ENCODE measurements at regions not wholly inside any gene's neighbourhood (a gene's known extent, or its start where the extent isn't known, plus 50 kb on each side); places are given as distances from the start of the nearest gene placed in this dataset.
"Not testable (repeated sequence)": the region's sequence is repeated elsewhere in the genome, so short reads cannot be mapped to it uniquely, and the experiment has no call there.

DNA sequence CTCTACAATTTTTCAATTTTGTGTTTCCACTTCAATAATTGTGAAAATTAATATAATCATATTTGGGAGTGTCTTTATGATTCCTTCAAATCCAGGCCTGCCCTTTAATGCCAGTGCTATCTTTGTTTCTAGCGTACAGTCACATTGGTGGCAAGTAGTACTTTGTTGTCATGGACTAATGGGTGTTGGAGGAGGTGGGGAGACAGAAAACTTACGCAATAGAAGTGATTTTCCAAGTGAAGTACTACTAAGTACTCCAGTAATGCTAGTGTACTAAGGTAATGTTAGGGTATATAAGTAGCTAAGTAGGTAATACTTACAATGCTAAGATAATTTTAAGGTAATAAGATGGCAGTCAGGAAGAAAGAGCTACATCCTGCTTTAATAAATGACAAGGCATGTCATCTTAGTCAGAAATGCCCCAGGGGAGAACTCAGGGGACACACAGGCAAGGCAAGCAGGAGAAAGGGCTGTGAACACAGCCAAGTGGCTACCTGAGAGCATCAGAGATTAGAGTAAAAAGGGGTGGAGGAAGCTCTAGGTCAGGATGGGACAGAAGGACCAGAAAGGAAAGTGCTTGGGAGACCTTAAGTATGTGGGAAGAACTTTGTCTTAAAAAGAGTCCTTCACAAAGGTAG lies 217.2 kb upstream of the PRDM1 start:
- TF ChIP-seq, protein P1, sequence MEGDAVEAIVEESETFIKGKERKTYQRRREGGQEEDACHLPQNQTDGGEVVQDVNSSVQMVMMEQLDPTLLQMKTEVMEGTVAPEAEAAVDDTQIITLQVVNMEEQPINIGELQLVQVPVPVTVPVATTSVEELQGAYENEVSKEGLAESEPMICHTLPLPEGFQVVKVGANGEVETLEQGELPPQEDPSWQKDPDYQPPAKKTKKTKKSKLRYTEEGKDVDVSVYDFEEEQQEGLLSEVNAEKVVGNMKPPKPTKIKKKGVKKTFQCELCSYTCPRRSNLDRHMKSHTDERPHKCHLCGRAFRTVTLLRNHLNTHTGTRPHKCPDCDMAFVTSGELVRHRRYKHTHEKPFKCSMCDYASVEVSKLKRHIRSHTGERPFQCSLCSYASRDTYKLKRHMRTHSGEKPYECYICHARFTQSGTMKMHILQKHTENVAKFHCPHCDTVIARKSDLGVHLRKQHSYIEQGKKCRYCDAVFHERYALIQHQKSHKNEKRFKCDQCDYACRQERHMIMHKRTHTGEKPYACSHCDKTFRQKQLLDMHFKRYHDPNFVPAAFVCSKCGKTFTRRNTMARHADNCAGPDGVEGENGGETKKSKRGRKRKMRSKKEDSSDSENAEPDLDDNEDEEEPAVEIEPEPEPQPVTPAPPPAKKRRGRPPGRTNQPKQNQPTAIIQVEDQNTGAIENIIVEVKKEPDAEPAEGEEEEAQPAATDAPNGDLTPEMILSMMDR (IDR thresholded peaks at IDR 0.05; ENCODE audit: unreplicated experiment): no peak
- DNase-seq (ENCODE audit: low spot score, unreplicated experiment): no peak
- Mint-ChIP-seq H3K27ac (no peak overlapping the region), H3K4me1 (ENCODE audit: low read depth) (peaks cover 4% of the 10 kb centered on the region), H3K4me3 (ENCODE audit: low read depth) (no peak overlapping the region), H3K36me3 (ENCODE audit: insufficient read depth) (no peaks in the 10 kb centered on the region), H3K9me3 (ENCODE audit: low read depth) (no peaks in the 10 kb centered on the region), H3K27me3 (peaks cover 28% of the 10 kb centered on the region)

DNA sequence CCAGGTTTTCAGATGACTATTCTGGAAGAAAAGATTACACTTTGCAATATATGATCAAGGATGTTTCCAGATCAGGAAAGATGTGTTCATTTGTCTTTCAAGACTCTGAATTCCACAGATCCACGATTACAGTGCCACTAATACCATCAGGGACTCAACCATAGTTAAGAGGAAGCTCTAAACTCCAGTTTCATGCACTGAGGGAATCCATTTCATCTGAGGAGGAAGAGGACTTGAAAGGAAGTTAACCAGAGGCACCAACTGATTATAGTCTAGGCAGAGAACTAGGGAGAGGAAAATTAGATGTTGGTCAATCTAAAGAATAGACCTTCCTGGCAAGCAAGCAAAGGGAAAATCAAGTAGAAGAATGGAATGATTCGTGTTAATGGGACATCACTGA lies 218.3 kb upstream of the PRDM1 start:
- Mint-ChIP-seq H3K36me3 (ENCODE audit: insufficient read depth) (no peaks in the 10 kb centered on the region), H3K4me1 (ENCODE audit: low read depth) (no peaks in the 10 kb centered on the region), H3K27ac (no peak overlapping the region), H3K4me3 (ENCODE audit: low read depth) (no peak overlapping the region), H3K27me3 (peaks cover 29% of the 10 kb centered on the region), H3K9me3 (ENCODE audit: low read depth) (no peaks in the 10 kb centered on the region)
- no peak for DNase-seq (ENCODE audit: low spot score, unreplicated experiment)
- TF ChIP-seq, protein P1 (IDR thresholded peaks at IDR 0.05; ENCODE audit: unreplicated experiment): no peak

DNA sequence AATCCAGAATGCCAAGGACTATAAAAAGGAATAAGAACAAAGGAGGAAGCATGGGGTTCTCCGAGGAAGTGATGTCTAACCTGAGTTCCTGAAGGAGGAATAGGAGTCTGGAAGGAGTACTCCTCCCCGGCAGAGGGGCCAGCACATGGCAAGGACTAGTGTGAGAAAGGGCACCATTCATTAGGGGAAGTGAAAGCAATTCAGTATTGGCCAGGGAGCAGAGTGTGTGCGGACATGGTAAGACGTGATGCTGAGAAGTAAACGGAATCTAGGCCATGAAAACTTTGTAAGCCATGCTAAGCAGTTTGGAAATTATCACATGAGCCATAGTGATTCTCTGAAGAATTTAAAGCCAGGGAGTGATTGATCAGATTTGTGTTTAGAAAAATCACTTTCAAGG lies 218.9 kb upstream of the PRDM1 start:
- no peak overlapping the region for H3K27ac Mint-ChIP-seq
- H3K4me1 Mint-ChIP-seq (ENCODE audit: low read depth): no peaks in the 10 kb centered on the region
- no peak overlapping the region for H3K4me3 Mint-ChIP-seq (ENCODE audit: low read depth)
- no peaks in the 10 kb centered on the region for H3K9me3 Mint-ChIP-seq (ENCODE audit: low read depth)
- H3K27me3 Mint-ChIP-seq: peaks cover 29% of the 10 kb centered on the region
- DNase-seq (ENCODE audit: low spot score, unreplicated experiment): no peak
- no peaks in the 10 kb centered on the region for H3K36me3 Mint-ChIP-seq (ENCODE audit: insufficient read depth)
- TF ChIP-seq, protein P1 (IDR thresholded peaks at IDR 0.05; ENCODE audit: unreplicated experiment): no peak

DNA sequence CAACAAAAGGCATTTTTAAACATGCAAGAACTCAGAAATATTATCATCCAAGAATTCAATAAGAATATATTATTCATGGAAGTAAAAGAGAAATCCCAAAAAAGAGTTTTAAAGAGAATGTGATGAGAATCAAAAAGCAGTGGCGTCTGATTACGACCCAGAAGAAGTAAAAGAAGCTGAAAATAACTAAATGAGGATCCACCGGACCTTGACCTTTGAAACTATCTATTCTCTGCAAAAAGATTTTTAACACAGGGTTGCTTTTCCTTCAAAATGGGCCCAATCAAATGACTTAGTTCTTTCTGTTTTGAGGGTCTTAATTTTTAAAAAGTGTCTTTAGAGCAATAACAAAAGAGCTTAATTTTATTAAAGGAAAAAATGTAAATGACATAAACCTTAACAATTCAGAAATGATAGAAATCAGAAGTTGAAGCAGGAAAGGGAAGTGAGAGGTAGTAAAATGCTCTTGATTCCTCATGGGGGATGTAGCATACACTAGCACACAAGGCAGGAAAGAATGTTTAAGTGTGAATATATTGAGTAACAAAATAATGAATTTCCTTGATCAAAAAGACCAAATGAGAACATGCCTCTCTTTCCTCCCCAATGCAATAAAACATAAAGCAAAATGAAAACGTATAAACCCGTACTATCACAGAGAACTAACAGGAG lies 223.1 kb upstream of the PRDM1 start:
- Mint-ChIP-seq H3K4me3 (ENCODE audit: low read depth) (no peak overlapping the region), H3K9me3 (ENCODE audit: low read depth) (no peaks in the 10 kb centered on the region), H3K4me1 (ENCODE audit: low read depth) (peaks cover 2% of the 10 kb centered on the region), H3K27ac (no peak overlapping the region), H3K27me3 (peaks cover 17% of the 10 kb centered on the region), H3K36me3 (ENCODE audit: insufficient read depth) (no peaks in the 10 kb centered on the region)
- TF ChIP-seq, protein P1 (IDR thresholded peaks at IDR 0.05; ENCODE audit: unreplicated experiment): no peak
- DNase-seq (ENCODE audit: low spot score, unreplicated experiment): no peak

DNA sequence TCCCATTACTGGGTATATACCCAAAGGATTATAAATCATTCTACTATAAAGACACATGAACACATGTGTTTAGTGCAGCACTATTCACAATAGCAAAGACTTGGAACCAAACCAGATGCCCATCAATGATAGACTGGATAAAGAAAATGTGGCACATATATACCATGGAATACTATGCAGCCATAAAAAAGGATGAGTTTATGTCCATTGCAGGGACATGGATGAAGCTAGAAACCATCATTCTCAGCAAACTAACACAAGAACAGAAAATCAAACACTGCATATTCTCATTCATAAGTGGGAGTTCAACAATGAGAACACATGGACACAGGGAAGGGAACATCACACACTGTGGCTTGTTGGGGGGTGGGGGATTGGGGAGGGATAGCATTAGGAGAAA lies 225.2 kb upstream of the PRDM1 start:
- not testable (repeated sequence) for H3K27ac Mint-ChIP-seq; DNase-seq (ENCODE audit: low spot score, unreplicated experiment); H3K9me3 Mint-ChIP-seq (ENCODE audit: low read depth); H3K4me1 Mint-ChIP-seq (ENCODE audit: low read depth); H3K36me3 Mint-ChIP-seq (ENCODE audit: insufficient read depth); H3K4me3 Mint-ChIP-seq (ENCODE audit: low read depth)
- H3K27me3 Mint-ChIP-seq: peaks cover 11% of the 10 kb centered on the region

DNA sequence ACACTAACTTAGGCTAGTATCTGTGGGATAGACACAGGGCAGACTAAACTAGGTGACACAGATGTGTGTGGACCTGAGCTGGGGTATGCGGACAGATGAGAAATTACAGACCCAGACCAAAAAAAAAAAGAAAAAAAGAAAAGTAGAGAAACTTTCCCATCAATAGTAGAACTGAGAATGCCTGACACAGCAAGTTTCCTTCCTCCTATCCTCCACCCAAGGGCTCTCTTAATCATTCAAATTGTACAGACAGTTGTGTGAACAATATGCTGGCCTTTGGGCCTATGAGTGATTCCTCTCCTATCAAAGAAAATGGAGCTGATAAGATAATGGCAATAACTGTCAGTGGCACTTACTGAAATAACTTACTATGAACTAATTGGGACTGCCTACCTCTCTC lies 226.7 kb upstream of the PRDM1 start:
- Mint-ChIP-seq H3K36me3 (ENCODE audit: insufficient read depth) (peaks cover 3% of the 10 kb centered on the region), H3K9me3 (ENCODE audit: low read depth) (no peaks in the 10 kb centered on the region), H3K4me1 (ENCODE audit: low read depth) (peaks cover 2% of the 10 kb centered on the region), H3K27me3 (peaks cover 6% of the 10 kb centered on the region), H3K27ac (no peak overlapping the region), H3K4me3 (ENCODE audit: low read depth) (no peak overlapping the region)
- TF ChIP-seq, protein P1 (IDR thresholded peaks at IDR 0.05; ENCODE audit: unreplicated experiment): no peak
- DNase-seq (ENCODE audit: low spot score, unreplicated experiment): no peak

DNA sequence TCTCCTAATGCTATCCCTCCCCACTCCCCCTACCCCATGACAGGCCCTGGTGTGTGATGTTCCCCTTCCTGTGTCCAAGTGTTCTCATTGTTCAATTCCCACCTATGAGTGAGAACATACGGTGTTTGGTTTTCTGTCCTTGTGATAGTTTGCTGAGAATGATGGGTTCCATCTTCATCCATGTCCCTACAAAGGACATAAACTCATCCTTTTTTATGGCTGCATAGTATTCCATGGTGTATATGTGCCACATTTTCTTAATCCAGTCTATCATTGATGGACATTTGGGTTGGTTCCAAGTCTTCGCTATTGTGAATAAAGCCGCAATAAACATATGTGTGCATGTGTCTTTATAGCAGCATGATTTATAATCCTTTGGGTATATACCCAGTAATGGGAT lies 227.5 kb upstream of the PRDM1 start:
- H3K27me3 Mint-ChIP-seq; H3K27ac Mint-ChIP-seq; H3K36me3 Mint-ChIP-seq (ENCODE audit: insufficient read depth); H3K4me1 Mint-ChIP-seq (ENCODE audit: low read depth); DNase-seq (ENCODE audit: low spot score, unreplicated experiment); H3K4me3 Mint-ChIP-seq (ENCODE audit: low read depth); H3K9me3 Mint-ChIP-seq (ENCODE audit: low read depth): not testable (repeated sequence)
